NB4 (cell line): ENCODE measurements at regions not wholly inside any gene's neighbourhood (a gene's known extent, or its start where the extent isn't known, plus 50 kb on each side); places are given as distances from the start of the nearest gene placed in this dataset.

Source experiments
- DNase-seq: peaks from one replicate; pipeline ENCODE4 v3.0.0; 2010; ENCODE audit warnings: low read depth
- H3K4me3 ChIP-seq: one replicate; pipeline ENCODE4 v1.5.1; 2011; ENCODE audit warnings: mild to moderate bottlenecking, low read depth, low read length, moderate library complexity
- MYC ChIP-seq: IDR thresholded peaks from 2 replicates; pipeline ENCODE4 v1.6.1; 2011; ENCODE audit warnings: low read depth, low read length
- POLR2A ChIP-seq: IDR thresholded peaks from 2 replicates; pipeline ENCODE4 v1.6.1; 2011; ENCODE audit warnings: mild to moderate bottlenecking; ENCODE audit not compliant: insufficient read length; ENCODE audit errors: extremely low read depth
- TF ChIP-seq, protein P1 (sequence below): IDR thresholded peaks from 2 replicates; pipeline ENCODE4 v1.6.1; 2011; ENCODE audit warnings: low read depth, low read length
- TF ChIP-seq, protein P2 (sequence below): IDR thresholded peaks from one replicate; pipeline ENCODE4 v1.5.1; 2012; ENCODE audit warnings: low read depth, low read length

DNA sequence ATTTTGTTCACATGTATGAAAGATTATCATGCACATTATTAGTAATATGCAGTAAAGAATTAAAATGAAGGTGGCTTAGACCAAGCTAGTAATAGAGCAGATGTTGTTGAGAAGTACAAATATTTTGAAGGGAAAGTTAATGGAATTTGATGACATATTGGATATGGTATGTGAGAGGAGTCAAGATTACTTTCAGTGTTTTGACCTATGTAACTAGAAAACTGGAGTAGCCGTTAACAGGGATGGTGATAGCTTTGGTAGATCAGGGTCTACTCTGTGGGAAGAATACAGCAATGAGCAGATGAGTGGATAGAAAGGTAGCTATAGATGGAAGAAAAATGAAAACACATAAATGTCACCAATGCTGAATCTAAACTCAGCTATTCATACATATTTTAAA lies 163.2 kb upstream of the LRRC7 start:
- no peak for TF ChIP-seq POLR2A
- TF ChIP-seq MYC = no peak
- DNase-seq = no peak

DNA sequence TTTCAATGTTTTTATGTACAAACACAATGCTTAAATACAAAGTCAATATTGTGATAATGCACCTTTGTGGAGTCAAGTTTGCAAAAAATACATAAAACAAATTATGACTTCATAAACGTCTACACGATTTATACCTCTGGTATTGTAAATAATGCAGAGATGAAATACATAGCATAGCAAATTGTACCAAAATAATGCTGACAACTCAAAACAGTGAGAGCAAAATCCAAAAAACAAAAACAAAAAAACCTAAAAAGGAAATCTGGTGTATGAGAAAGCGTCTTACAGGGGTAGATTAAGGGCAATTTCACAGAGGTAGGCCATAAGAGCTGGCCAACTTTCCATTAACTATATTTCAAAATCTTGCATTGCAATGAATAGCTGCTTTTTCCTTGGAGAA lies 161.5 kb upstream of the LRRC7 start:
- no peak for DNase-seq
- H3K4me3 ChIP-seq = no peak overlapping the region
- TF ChIP-seq MYC (no peak), POLR2A (no peak)
- TF ChIP-seq, protein P1, sequence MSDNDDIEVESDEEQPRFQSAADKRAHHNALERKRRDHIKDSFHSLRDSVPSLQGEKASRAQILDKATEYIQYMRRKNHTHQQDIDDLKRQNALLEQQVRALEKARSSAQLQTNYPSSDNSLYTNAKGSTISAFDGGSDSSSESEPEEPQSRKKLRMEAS = no peak
- TF ChIP-seq, protein P2, sequence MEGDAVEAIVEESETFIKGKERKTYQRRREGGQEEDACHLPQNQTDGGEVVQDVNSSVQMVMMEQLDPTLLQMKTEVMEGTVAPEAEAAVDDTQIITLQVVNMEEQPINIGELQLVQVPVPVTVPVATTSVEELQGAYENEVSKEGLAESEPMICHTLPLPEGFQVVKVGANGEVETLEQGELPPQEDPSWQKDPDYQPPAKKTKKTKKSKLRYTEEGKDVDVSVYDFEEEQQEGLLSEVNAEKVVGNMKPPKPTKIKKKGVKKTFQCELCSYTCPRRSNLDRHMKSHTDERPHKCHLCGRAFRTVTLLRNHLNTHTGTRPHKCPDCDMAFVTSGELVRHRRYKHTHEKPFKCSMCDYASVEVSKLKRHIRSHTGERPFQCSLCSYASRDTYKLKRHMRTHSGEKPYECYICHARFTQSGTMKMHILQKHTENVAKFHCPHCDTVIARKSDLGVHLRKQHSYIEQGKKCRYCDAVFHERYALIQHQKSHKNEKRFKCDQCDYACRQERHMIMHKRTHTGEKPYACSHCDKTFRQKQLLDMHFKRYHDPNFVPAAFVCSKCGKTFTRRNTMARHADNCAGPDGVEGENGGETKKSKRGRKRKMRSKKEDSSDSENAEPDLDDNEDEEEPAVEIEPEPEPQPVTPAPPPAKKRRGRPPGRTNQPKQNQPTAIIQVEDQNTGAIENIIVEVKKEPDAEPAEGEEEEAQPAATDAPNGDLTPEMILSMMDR = no peak

More for the DNA sequence above, 163.2 kb upstream of the LRRC7 start:
- H3K4me3 ChIP-seq = no peak overlapping the region

DNA sequence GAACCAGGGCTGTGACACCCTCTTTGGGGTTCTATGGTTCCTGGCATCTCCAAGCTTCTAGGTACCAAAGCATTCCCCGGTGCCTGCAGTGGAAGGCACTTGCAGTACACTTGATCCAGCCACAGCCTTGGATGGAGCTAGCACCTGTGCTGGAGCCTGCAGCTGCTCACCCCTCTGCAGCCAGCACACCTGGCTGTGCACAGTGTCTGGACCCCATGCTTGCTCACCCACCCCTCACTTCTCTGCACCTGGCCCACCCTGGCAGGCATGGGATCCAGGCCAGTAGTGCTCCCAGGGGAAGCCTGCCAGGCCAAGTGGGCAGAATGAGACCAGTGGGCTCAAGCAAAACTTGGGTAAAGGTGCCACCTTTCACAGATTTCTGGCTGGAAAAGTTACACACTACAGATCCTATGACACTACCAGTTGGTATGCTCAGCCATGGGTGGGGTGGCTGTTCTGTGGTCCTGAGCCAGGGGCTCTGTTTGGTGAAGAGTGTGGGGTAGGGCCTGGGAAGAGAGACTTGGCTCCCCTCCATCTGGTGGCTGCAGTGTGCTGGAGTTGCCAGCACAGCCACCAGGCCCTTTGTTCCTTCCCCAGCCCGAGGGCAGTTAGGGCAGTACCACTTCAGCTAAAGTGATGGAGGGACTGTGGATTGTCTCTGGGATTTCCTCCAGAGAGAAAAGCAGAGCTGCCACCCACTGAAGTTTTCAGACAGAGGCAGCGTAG lies 157.8 kb upstream of the LRRC7 start:
- no peak overlapping the region for H3K4me3 ChIP-seq
- no peak for DNase-seq
- TF ChIP-seq, protein P2 = no peak

DNA sequence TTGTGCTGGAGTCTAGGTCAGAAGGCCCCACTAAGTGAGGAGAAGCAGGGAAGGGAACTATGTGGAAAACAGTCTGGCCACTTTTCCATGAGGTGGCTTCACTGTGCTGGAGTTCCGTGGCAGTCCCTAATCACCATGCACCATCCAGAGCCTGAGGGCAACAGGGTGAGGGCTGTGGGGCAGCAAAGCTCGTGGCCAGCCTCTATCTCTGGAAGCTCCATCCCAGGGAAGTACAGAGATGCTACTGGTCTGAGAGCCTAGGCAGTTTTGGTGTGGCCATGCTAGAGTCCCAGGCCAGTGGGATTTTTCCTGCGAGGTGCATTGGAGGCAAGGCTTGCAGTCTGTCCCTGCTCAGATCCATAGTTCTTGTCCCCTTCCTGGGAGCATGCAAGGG lies 157.3 kb upstream of the LRRC7 start:
- no peak for DNase-seq
- no peak overlapping the region for H3K4me3 ChIP-seq
- TF ChIP-seq POLR2A (no peak), MYC (no peak)
- TF ChIP-seq, protein P1 = no peak

DNA sequence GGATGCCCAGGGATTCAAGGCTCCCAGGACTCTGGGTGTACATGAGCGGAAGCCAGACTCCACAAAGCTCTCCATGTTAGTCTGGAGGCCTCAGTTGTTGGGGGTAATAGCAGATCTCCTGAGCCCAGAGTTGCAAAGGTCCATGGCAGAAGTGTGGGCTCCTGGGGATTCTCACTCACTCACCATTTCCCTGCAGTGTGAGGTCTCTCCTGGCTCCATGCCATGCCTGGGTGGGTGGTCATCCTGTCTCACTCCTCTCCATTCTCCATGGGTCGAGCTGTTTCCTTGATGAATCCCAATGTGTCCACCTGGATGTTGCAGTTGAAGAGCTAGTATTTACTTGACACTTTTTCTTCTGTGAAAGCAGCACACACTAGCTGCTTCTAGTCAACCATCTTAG lies 156.8 kb upstream of the LRRC7 start:
- no peak for DNase-seq
- TF ChIP-seq MYC (no peak), POLR2A (no peak)
- TF ChIP-seq, protein P2 = no peak
- TF ChIP-seq, protein P1 = no peak
- H3K4me3 ChIP-seq = no peak overlapping the region

DNA sequence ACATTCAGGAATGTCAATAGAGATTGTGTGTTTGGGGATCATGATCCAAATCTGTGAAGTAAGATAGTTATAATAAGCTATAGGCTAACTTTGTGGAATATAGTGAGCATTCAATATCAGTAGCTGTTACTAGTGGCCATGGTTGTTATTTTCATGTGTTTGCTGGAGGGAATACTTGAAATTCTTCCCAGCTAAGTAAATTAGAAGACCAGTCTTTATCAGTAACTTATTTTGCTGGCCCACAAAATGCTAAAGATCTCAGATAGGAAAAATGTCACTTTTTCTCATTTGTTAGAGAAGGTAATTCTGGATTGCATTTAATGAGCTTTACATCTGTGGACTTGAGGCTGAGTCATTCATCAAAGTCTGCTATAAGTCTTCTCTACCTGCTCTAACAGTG lies 156.1 kb upstream of the LRRC7 start:
- DNase-seq = no peak
- H3K4me3 ChIP-seq = no peak overlapping the region
- TF ChIP-seq, protein P2 = no peak
- TF ChIP-seq MYC = no peak
- TF ChIP-seq POLR2A = no peak
- TF ChIP-seq, protein P1 = no peak

DNA sequence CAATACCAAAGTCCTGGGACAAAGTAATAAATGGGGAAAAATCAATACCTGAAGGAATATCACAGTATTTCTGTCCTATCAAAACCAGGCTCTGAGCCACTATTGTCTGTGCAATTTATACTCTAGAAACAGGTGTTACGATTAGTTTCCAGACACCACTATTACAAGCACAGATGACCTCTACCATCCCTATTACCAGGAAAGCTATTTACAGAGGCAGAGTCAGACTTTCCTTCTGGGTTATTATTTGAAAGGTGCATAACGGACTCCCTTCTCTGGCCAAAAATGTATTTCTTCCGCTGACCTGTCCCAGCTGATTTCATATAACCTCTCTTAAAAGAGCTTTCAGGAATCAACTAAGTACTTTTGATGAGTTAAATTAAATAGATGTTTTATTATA lies 154.6 kb upstream of the LRRC7 start:
- TF ChIP-seq, protein P2 = no peak
- TF ChIP-seq POLR2A (no peak), MYC (no peak)
- TF ChIP-seq, protein P1 = no peak
- H3K4me3 ChIP-seq = no peak overlapping the region
- no peak for DNase-seq
